Liver (tissue), 3 donors: ENCODE measurements at regions not wholly inside any gene's neighbourhood (a gene's known extent, or its start where the extent isn't known, plus 50 kb on each side); places are given as distances from the start of the nearest gene placed in this dataset.

ENCODE experiments used
- ATF3 ChIP-seq: IDR thresholded peaks from 2 replicates; pipeline ENCODE4 v1.6.1; 2016; ENCODE audit warnings: antibody characterized with exemption
- CTCF ChIP-seq: fragments of 150-350 bp; IDR thresholded peaks from 2 replicates; pipeline ENCODE4 v1.5.1; 2017; ENCODE audit warnings: improper control_type of control experiment, low read depth, low read length; ENCODE audit not compliant: missing input control
- EGR1 ChIP-seq, 2 donors: IDR thresholded peaks; 2 replicates each; pipeline ENCODE4 v1.6.1; 2016 to 2018; ENCODE audit warnings: antibody characterized with exemption in 2 of 2, low read depth in 2 of 2
- GABPA ChIP-seq, 2 donors: IDR thresholded peaks in 1 of 2; conservative IDR thresholded peaks in 1 of 2; 2 replicates each; pipeline ENCODE4 v1.6.1; 2016; ENCODE audit warnings: antibody characterized with exemption in 2 of 2, mild to moderate bottlenecking in 1 of 2, moderate library complexity in 1 of 2
- JUND ChIP-seq, 2 donors: IDR thresholded peaks; 2 replicates each; pipeline ENCODE4 v1.6.1; 2016; ENCODE audit warnings: antibody characterized with exemption in 2 of 2
- MAX ChIP-seq: IDR thresholded peaks from 2 replicates; pipeline ENCODE4 v1.6.1; 2016; ENCODE audit warnings: antibody characterized with exemption
- RAD21 ChIP-seq, 2 donors: IDR thresholded peaks; 2 replicates each; pipeline ENCODE4 v1.6.1; 2016; ENCODE audit warnings: antibody characterized with exemption in 2 of 2, mild to moderate bottlenecking in 2 of 2
- REST ChIP-seq: IDR thresholded peaks from 2 replicates; pipeline ENCODE4 v1.6.1; 2016; ENCODE audit warnings: antibody characterized with exemption, mild to moderate bottlenecking
- YY1 ChIP-seq: IDR thresholded peaks from 2 replicates; pipeline ENCODE4 v1.6.1; 2016; ENCODE audit warnings: antibody characterized with exemption, mild to moderate bottlenecking
- ZBTB33 ChIP-seq: IDR thresholded peaks from 2 replicates; pipeline ENCODE4 v1.6.1; 2016; ENCODE audit warnings: antibody characterized with exemption
- donor health status: healthy.
- donor health status: healthy.

- TF ChIP-seq CTCF (no peak), JUND (IDR thresholded peaks at IDR 0.05) (no peak), YY1 (no peak), EGR1 (IDR thresholded peaks at IDR 0.05; ENCODE audit: low read depth in 2 of 2) (no peak), ATF3 (no peak), GABPA (IDR thresholded peaks at IDR 0.05 in 1 of 2, conservative IDR thresholded peaks at IDR 0.05 in 1 of 2) (no peak), ZBTB33 (no peak), MAX (no peak), REST (no peak), RAD21 (IDR thresholded peaks at IDR 0.05) (no peak)
Observed at GRCh38 chr4:114396808-114397207, 201.8 kb upstream of the UGT8 start.
